ENCODE measurements at regions not wholly inside any gene's neighbourhood (a gene's known extent, or its start where the extent isn't known, plus 50 kb on each side); places are given as distances from the start of the nearest gene placed in this dataset.

- TF ChIP-seq CTCF (IDR thresholded peaks at IDR 0.05) (no peak), POLR2A (IDR thresholded peaks at IDR 0.05) (no peak), POLR2AphosphoS5 (IDR thresholded peaks at IDR 0.05) (no peak), EP300 (IDR thresholded peaks at IDR 0.05) (no peak)
These were observed 214.0 kb upstream of the CHRM2 start for GRCh38 chr7:136654406-136654805.

Measured in upper lobe of left lung (tissue), 4 donors.